ENCODE measurements at regions not wholly inside any gene's neighbourhood (a gene's known extent, or its start where the extent isn't known, plus 50 kb on each side); places are given as distances from the start of the nearest gene placed in this dataset.

- TF ChIP-seq POLR2A (IDR thresholded peaks at IDR 0.05), result no peak
- TF ChIP-seq CTCF (IDR thresholded peaks at IDR 0.05), result no peak
- intact Hi-C loops (cut with DNase I; ENCODE audit: low total_unique reads), result no loop called here
- no peak overlapping the region for H3K4me3 ChIP-seq (ENCODE audit: low read depth, poor library complexity, severe bottlenecking)
- 90% methylated on average over 5 of the region's 5 CpGs for WGBS, 2 donors
- no peak for DNase-seq (ENCODE audit: low spot score in 2 of 2)
Observed at GRCh38 chr7:25643286-25643685, 415.0 kb upstream of the NPVF start.

GRCh38 chr7:25643770-25644394 lies 415.6 kb upstream of the NPVF start:
- no peak for DNase-seq (ENCODE audit: low spot score in 2 of 2)

GRCh38 chr7:25646726-25647413 lies 418.6 kb upstream of the NPVF start:
- TF ChIP-seq POLR2A (IDR thresholded peaks at IDR 0.05) (no peak), CTCF (IDR thresholded peaks at IDR 0.05) (no peak)
- intact Hi-C loops (cut with DNase I; ENCODE audit: low total_unique reads), result no loop called here
- 84 to 88% methylated on average over 6 of the region's 6 CpGs for WGBS, 2 donors
- H3K4me3 ChIP-seq (ENCODE audit: low read depth, poor library complexity, severe bottlenecking), result no peak overlapping the region
- DNase-seq (ENCODE audit: low spot score in 2 of 2), result no peak

More at GRCh38 chr7:25643770-25644394, 415.6 kb upstream of the NPVF start:
- TF ChIP-seq POLR2A (IDR thresholded peaks at IDR 0.05) (no peak), CTCF (IDR thresholded peaks at IDR 0.05) (no peak)
- H3K4me3 ChIP-seq (ENCODE audit: low read depth, poor library complexity, severe bottlenecking), result no peak overlapping the region
- 83 to 86% methylated on average over 7 of the region's 7 CpGs for WGBS, 2 donors
- intact Hi-C loops (cut with DNase I; ENCODE audit: low total_unique reads), result no loop called here

- TF ChIP-seq POLR2A (IDR thresholded peaks at IDR 0.05) (no peak), CTCF (IDR thresholded peaks at IDR 0.05) (no peak)
- intact Hi-C loops (cut with DNase I; ENCODE audit: low total_unique reads), result no loop called here
- DNase-seq (ENCODE audit: low spot score in 2 of 2), result no peak
- no peak overlapping the region for H3K4me3 ChIP-seq (ENCODE audit: low read depth, poor library complexity, severe bottlenecking)
- 42 to 98% methylated on average over 2 of the region's 2 CpGs for WGBS, 2 donors
Observed at GRCh38 chr7:25647872-25648271, 419.6 kb upstream of the NPVF start.

GRCh38 chr7:25652366-25652765 lies 424.1 kb upstream of the NPVF start:
- DNase-seq (ENCODE audit: low spot score in 2 of 2), result peak in 1 of 2 donors; percentile 7
- intact Hi-C loops (cut with DNase I; ENCODE audit: low total_unique reads), result no loop called here

More at GRCh38 chr7:25652366-25652765, 424.1 kb upstream of the NPVF start:
- no peak for TF ChIP-seq POLR2A (IDR thresholded peaks at IDR 0.05)
- TF ChIP-seq CTCF (IDR thresholded peaks at IDR 0.05), result no peak
- WGBS, 2 donors, result 66 to 87% methylated on average over 1 of the region's 1 CpG
- no peak overlapping the region for H3K4me3 ChIP-seq (ENCODE audit: low read depth, poor library complexity, severe bottlenecking)
